ENCODE measurements at regions not wholly inside any gene's neighbourhood (a gene's known extent, or its start where the extent isn't known, plus 50 kb on each side); places are given as distances from the start of the nearest gene placed in this dataset.

DNA sequence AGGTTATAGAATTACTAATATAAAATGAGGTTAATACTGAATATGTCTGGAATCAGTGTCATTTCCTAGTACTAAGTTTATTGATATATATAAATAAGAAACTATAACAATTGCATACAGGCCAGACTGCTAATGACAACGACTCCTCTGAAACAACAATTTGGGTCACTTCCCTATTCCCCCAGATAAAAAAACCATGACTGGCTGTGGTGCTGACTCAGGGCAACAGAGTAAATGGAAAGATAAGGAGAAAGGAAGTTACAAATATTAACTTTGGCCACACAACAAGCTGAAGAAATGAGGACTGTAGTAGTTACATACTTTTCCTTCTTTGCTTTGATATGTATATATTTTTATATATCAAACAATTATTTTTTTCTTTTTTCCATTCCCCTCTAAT, 263.7 kb upstream of the PCDH9 start:
- TF ChIP-seq, protein P1, sequence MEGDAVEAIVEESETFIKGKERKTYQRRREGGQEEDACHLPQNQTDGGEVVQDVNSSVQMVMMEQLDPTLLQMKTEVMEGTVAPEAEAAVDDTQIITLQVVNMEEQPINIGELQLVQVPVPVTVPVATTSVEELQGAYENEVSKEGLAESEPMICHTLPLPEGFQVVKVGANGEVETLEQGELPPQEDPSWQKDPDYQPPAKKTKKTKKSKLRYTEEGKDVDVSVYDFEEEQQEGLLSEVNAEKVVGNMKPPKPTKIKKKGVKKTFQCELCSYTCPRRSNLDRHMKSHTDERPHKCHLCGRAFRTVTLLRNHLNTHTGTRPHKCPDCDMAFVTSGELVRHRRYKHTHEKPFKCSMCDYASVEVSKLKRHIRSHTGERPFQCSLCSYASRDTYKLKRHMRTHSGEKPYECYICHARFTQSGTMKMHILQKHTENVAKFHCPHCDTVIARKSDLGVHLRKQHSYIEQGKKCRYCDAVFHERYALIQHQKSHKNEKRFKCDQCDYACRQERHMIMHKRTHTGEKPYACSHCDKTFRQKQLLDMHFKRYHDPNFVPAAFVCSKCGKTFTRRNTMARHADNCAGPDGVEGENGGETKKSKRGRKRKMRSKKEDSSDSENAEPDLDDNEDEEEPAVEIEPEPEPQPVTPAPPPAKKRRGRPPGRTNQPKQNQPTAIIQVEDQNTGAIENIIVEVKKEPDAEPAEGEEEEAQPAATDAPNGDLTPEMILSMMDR (IDR thresholded peaks at IDR 0.05 in 8 of 11, conservative IDR thresholded peaks at IDR 0.05 in 3 of 11) = no peak
- no peak for TF ChIP-seq POLR2A (IDR thresholded peaks at IDR 0.05)
- no peak for TF ChIP-seq POLR2AphosphoS5 (IDR thresholded peaks at IDR 0.05)

Data from spleen (tissue), 7 donors.